ENCODE measurements at regions not wholly inside any gene's neighbourhood (a gene's known extent, or its start where the extent isn't known, plus 50 kb on each side); places are given as distances from the start of the nearest gene placed in this dataset.

DNA sequence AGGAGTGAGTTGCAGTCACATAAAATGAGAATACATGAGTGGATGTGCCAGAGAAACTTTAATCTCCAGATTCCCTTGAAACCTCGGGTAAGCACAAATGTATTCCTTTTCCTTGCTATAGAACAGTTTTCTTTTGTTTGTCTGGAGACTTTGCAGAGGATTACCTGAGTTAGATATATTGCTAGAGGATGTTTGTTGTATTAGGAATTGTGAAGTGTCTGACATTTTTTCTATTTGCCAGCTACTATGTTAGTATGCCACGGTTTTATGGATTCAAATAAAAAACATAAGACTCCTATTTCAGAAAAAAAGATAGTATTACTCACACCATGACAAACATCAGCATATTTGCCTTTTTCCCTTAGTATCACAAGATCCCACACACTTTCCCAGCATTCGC is 844.9 kb upstream of the SLITRK5 start:
- TF ChIP-seq, protein P1, sequence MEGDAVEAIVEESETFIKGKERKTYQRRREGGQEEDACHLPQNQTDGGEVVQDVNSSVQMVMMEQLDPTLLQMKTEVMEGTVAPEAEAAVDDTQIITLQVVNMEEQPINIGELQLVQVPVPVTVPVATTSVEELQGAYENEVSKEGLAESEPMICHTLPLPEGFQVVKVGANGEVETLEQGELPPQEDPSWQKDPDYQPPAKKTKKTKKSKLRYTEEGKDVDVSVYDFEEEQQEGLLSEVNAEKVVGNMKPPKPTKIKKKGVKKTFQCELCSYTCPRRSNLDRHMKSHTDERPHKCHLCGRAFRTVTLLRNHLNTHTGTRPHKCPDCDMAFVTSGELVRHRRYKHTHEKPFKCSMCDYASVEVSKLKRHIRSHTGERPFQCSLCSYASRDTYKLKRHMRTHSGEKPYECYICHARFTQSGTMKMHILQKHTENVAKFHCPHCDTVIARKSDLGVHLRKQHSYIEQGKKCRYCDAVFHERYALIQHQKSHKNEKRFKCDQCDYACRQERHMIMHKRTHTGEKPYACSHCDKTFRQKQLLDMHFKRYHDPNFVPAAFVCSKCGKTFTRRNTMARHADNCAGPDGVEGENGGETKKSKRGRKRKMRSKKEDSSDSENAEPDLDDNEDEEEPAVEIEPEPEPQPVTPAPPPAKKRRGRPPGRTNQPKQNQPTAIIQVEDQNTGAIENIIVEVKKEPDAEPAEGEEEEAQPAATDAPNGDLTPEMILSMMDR (IDR thresholded peaks at IDR 0.05), result no peak
- no peak for TF ChIP-seq POLR2AphosphoS5 (IDR thresholded peaks at IDR 0.05)
